K562 (cell line): ENCODE measurements at regions not wholly inside any gene's neighbourhood (a gene's known extent, or its start where the extent isn't known, plus 50 kb on each side); places are given as distances from the start of the nearest gene placed in this dataset.

ENCODE experiments used
- ATAC-seq: fragments of 200-7000 bp; cut with Tn5 transposase; 3 replicates; pipeline ENCODE4 v1.9.1; 2020; ENCODE audit warnings: moderate library complexity
- BruUV-seq: library from RNA; stranded (reverse); fragments of 400-500 nt; replicated peaks from 2 replicates; lab custom pipeline; 2021; lab: Mats Ljungman, UMichigan
- CTCF ChIA-PET: fragments of 300-600 bp; formaldehyde crosslinking; extraction: SDS; loops from one replicate; lab custom pipeline; 2021; ENCODE audit warnings: low intra/inter-chr PET ratio; lab: Yijun Ruan, JAX
- POLR2A ChIA-PET: fragments of 300-600, 350-650 bp; sonication (Branson Sonifier 250); formaldehyde crosslinking; extraction: SDS; loops from one replicate; lab custom pipeline; 2021; ENCODE audit warnings: antibody characterized with exemption, inconsistent platforms; lab: Yijun Ruan, JAX
- DNase-seq, 4 experiments: peaks; one replicate each; pipeline versions ENCODE4 v3.0.0 to v3.0.0-alpha.2; 2011 to 2018; ENCODE audit warnings: low spot score in 3 of 4, mixed read lengths in 3 of 4; ENCODE audit errors: extremely low read depth in 1 of 4
- FAIRE-seq: peaks from 2 replicates; lab custom pipeline; 2011; peaks lifted over from hg19 to GRCh38; lab: Jason Lieb, UNC
- H2AFZ ChIP-seq: 2 replicates; pipeline ENCODE4 v1.6.0; 2011; ENCODE audit warnings: low read depth, low read length, control low read depth, inconsistent platforms
- H3K27ac ChIP-seq: fragments of 200-600 bp; 3 replicates; pipeline ENCODE4 v1.8.0; 2011; ENCODE audit warnings: low read depth, mild to moderate bottlenecking, control low read depth, inconsistent platforms, low read length, moderate library complexity, mixed read lengths; ENCODE audit errors: extremely low read depth
- H3K27me3 ChIP-seq, 2 experiments: fragments of 300-600 bp in 1 of 2; 2 replicates in 1 of 2; 3 replicates in 1 of 2; pipeline versions ENCODE4 v1.6.0 to v1.8.0; 2011; ENCODE audit warnings: inconsistent platforms in 2 of 2, low read length in 2 of 2, mild to moderate bottlenecking in 1 of 2, mixed read lengths in 1 of 2, moderate library complexity in 1 of 2; ENCODE audit not compliant: control insufficient read depth in 2 of 2, insufficient read depth in 2 of 2
- H3K36me3 ChIP-seq: fragments of 300-600 bp; 3 replicates; pipeline ENCODE4 v1.8.0; 2011; ENCODE audit warnings: mild to moderate bottlenecking, low read length, inconsistent platforms; ENCODE audit not compliant: control insufficient read depth, insufficient read depth
- H3K4me1 ChIP-seq, 2 experiments: fragments of 200-600 bp in 1 of 2; replicated peaks in 1 of 2; 2 replicates in 1 of 2; 3 replicates in 1 of 2; pipeline versions ENCODE4 v1.5.1 to v1.8.0; 2011; ENCODE audit warnings: inconsistent platforms in 2 of 2, low read length in 2 of 2, mild to moderate bottlenecking in 1 of 2, mixed read lengths in 1 of 2, moderate library complexity in 1 of 2; ENCODE audit not compliant: control insufficient read depth in 2 of 2, insufficient read depth in 2 of 2
- H3K4me2 ChIP-seq: 2 replicates; pipeline ENCODE4 v1.6.1; 2011; ENCODE audit warnings: low read length, control low read depth, inconsistent platforms, mixed read lengths; ENCODE audit not compliant: insufficient read depth
- H3K4me3 ChIP-seq: fragments of 200-600 bp; sonication (generic), shearing (Covaris generic); 2 replicates; pipeline ENCODE4 v1.5.1; 2016; ENCODE audit warnings: control low read depth, inconsistent platforms
- H3K79me2 ChIP-seq: fragments of 200-600 bp; 3 replicates; pipeline ENCODE4 v1.8.0; 2011; ENCODE audit warnings: low read length, inconsistent platforms; ENCODE audit not compliant: control insufficient read depth, insufficient read depth
- H3K9ac ChIP-seq, 2 experiments: 2 replicates each; pipeline versions ENCODE4 v1.6.0 to v1.6.1; 2011; ENCODE audit warnings: low read depth in 2 of 2, low read length in 2 of 2, control low read depth in 1 of 2, inconsistent platforms in 1 of 2, mild to moderate bottlenecking in 1 of 2, mixed read lengths in 1 of 2; ENCODE audit not compliant: insufficient read depth in 1 of 2
- H3K9me1 ChIP-seq: one replicate; pipeline ENCODE4 v1.6.0; 2011; ENCODE audit warnings: inconsistent platforms, mild to moderate bottlenecking, low read length, moderate library complexity; ENCODE audit not compliant: control insufficient read depth, insufficient read depth
- H3K9me3 ChIP-seq: replicated peaks from 2 replicates; pipeline ENCODE4 v1.5.1; 2011; ENCODE audit warnings: low read depth, low read length, inconsistent platforms; ENCODE audit not compliant: control insufficient read depth, insufficient read depth
- H4K20me1 ChIP-seq: replicated peaks from 2 replicates; pipeline ENCODE4 v1.6.1; 2011; ENCODE audit warnings: low read length, inconsistent platforms, mixed read lengths; ENCODE audit not compliant: control insufficient read depth, insufficient read depth
- NCOA1 ChIP-seq: fragments of 450-650 bp; IDR thresholded peaks from 2 replicates; pipeline ENCODE4 v1.6.1; 2016; ENCODE audit warnings: low read depth
- PRDM10 ChIP-seq: fragments of 450-650 bp; IDR thresholded peaks from 2 replicates; pipeline ENCODE4 v1.6.1; 2018; ENCODE audit not compliant: partially characterized antibody
- RNF2 ChIP-seq: sonication (generic); IDR thresholded peaks from 2 replicates; pipeline ENCODE4 v1.6.1; 2016
- SIRT6 ChIP-seq: IDR thresholded peaks from one replicate; pipeline ENCODE4 v1.6.1; 2012; ENCODE audit warnings: low read depth, mild to moderate bottlenecking, control low read depth, inconsistent platforms, low read length, moderate library complexity
- TAF1 ChIP-seq: IDR thresholded peaks from 2 replicates; pipeline ENCODE4 v1.6.1; 2011; ENCODE audit warnings: mild to moderate bottlenecking, low read length, moderate library complexity; ENCODE audit not compliant: insufficient read depth, control insufficient read depth, severe bottlenecking; ENCODE audit errors: extremely low read depth
- TCF3 ChIP-seq: sonication (generic); formaldehyde crosslinking; IDR thresholded peaks from 2 replicates; pipeline ENCODE4 v1.4.0; 2020; ENCODE audit warnings: mild to moderate bottlenecking, missing genetic modification reagents
- ZBTB40 ChIP-seq, 2 experiments: fragments of 450-650 bp in 1 of 2; sonication (generic) in 1 of 2; formaldehyde crosslinking in 1 of 2; IDR thresholded peaks; 2 replicates each; pipeline versions ENCODE4 v1.7.1 to v1.9.0; 2016 to 2022; ENCODE audit warnings: inconsistent platforms in 1 of 2, mild to moderate bottlenecking in 1 of 2, missing genetic modification reagents in 1 of 2
- ZNF121 ChIP-seq: sonication (generic); formaldehyde crosslinking; conservative IDR thresholded peaks from 2 replicates; pipeline ENCODE4 v1.8.0; 2022; ENCODE audit warnings: missing genetic modification reagents
- ZNF143 ChIP-seq: sonication (generic); formaldehyde crosslinking; IDR thresholded peaks from 2 replicates; pipeline ENCODE4 v1.9.0; 2022; ENCODE audit warnings: mild to moderate bottlenecking, missing genetic modification reagents
- ZNF274 ChIP-seq: IDR thresholded peaks from 2 replicates; pipeline ENCODE4 v1.6.1; 2011; ENCODE audit warnings: low read depth, mild to moderate bottlenecking, low read length, moderate library complexity, borderline replicate concordance
- WGBS: fragments of 100-300 bp; shearing (Covaris generic); methylation state at CpG from one replicate; pipeline ENCODE4 v1.1.6; 2016; ENCODE audit warnings: low coverage, mixed read lengths; ENCODE audit not compliant: insufficient coverage; ENCODE audit errors: missing lambda C conversion rate; 5-methylcytosine and 5-hydroxymethylcytosine counted together
- in situ Hi-C: fragments of 300-500 bp; cut with MboI; formaldehyde crosslinking; loops from 4 replicates; pipeline ENCODE4 v1.15.0; 2018; ENCODE audit warnings: inconsistent platforms, mixed read lengths
- intact Hi-C: fragments of 100-400 bp; cut with micrococcal nuclease; formaldehyde crosslinking; loops from 2 replicates; pipeline ENCODE4 v1.14.2; 2022

DNA sequence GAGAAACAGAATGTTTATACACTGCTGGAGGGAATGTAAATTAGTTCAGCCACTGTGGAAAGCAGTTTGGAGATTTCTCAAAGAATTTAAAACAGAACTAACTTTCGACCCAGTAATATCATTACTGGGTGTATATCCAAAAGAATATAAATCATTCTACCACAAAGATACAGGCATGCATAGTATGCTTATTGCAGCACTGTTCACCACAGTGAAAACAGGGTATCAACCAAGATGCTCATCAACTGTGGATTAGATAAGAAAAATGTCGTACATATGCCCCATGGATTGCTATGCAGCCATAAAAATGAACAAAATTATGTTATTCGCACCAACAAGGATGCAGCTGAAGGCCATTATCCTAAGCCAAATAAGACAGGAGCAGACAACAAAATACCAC lies 343.1 kb upstream of the KCND2 start:
- CTCF ChIA-PET = no interaction called here
- in situ Hi-C loops = no loop called here
- no peak overlapping the region for H3K4me2 ChIP-seq
- no peak overlapping the region for H2AFZ ChIP-seq
- WGBS = 46% methylated on average over 3 of the region's 3 CpGs
- no peaks in the 10 kb centered on the region for H3K27me3 ChIP-seq
- H3K79me2 ChIP-seq = no peaks in the 10 kb centered on the region
- ATAC-seq = no peak
- H3K9me1 ChIP-seq = no peaks in the 10 kb centered on the region
- no peak overlapping the region for H3K27ac ChIP-seq
- no peaks in the 10 kb centered on the region for H3K36me3 ChIP-seq
- H4K20me1 ChIP-seq = no peaks in the 10 kb centered on the region
- peaks cover 0 to 9% of the 10 kb centered on the region in 2 experiments; a peak in 1 of 5 replicates for H3K4me1 ChIP-seq
- intact Hi-C loops = loop anchor here (5.0 to 10.0 kb wide), 3 partner anchors 125 to 345 kb away; partner anchors contain the start of gene KCND2
- H3K9me3 ChIP-seq = peaks cover 5% of the 10 kb centered on the region; the same call in 1 of the 2 replicates
- no TSS peak for BruUV-seq
- no peak overlapping the region for H3K9ac ChIP-seq
- DNase-seq = no peak
- POLR2A ChIA-PET = no interaction called here
- H3K4me3 ChIP-seq = no peak overlapping the region
- no peak for FAIRE-seq
- TF ChIP-seq PRDM10 = no peak
- TF ChIP-seq ZNF143 (CRISPR knock-in tag) = no peak
- TF ChIP-seq TAF1 = no peak
- no peak for TF ChIP-seq ZNF121
- TF ChIP-seq RNF2 = no peak
- no peak for TF ChIP-seq TCF3 (CRISPR knock-in tag)
- TF ChIP-seq ZNF274 = no peak
- TF ChIP-seq SIRT6 = no peak
- TF ChIP-seq NCOA1 = no peak
- TF ChIP-seq ZBTB40 (IDR thresholded peaks at IDR 0.05) = no peak
- TF ChIP-seq ZBTB40 (CRISPR knock-in tag; IDR thresholded peaks at IDR 0.05) = no peak
